Skeletal muscle tissue (tissue), 3 donors: ENCODE measurements at regions not wholly inside any gene's neighbourhood (a gene's known extent, or its start where the extent isn't known, plus 50 kb on each side); places are given as distances from the start of the nearest gene placed in this dataset.

Experiments
- H3K27ac ChIP-seq: one replicate; pipeline ENCODE4 v1.7.0; 2013; ENCODE audit warnings: mild to moderate bottlenecking, low read depth, low read length, inconsistent platforms
- H3K27me3 ChIP-seq, 3 donors: one replicate each; pipeline ENCODE4 v1.7.0; 2013; ENCODE audit warnings: low read length in 3 of 3; ENCODE audit not compliant: control insufficient read depth in 3 of 3, insufficient read depth in 3 of 3
- H3K36me3 ChIP-seq, 3 donors: one replicate each; pipeline ENCODE4 v1.7.0; 2013; ENCODE audit warnings: low read length in 3 of 3; ENCODE audit not compliant: control insufficient read depth in 3 of 3, insufficient read depth in 3 of 3
- H3K4me1 ChIP-seq, 3 donors: one replicate each; pipeline ENCODE4 v1.7.0; 2013; ENCODE audit warnings: low read length in 3 of 3, mild to moderate bottlenecking in 3 of 3; ENCODE audit not compliant: control insufficient read depth in 3 of 3, insufficient read depth in 3 of 3
- H3K4me3 ChIP-seq, 3 donors: one replicate each; pipeline ENCODE4 v1.7.0; 2013; ENCODE audit warnings: low read length in 3 of 3
- H3K9ac ChIP-seq, 3 donors: one replicate each; pipeline ENCODE4 v1.7.0; 2013; ENCODE audit warnings: low read length in 3 of 3, mild to moderate bottlenecking in 3 of 3, moderate library complexity in 2 of 3, low read depth in 1 of 3
- H3K9me3 ChIP-seq, 3 donors: one replicate each; pipeline ENCODE4 v1.7.0; 2013; ENCODE audit warnings: low read length in 3 of 3; ENCODE audit not compliant: control insufficient read depth in 3 of 3
- donor health status: Osteomylitis.

- no peak overlapping the region for H3K9ac ChIP-seq
- H3K4me1 ChIP-seq: no peaks in the 10 kb centered on the region
- no peak overlapping the region for H3K27ac ChIP-seq
- H3K36me3 ChIP-seq: no peaks in the 10 kb centered on the region
- H3K4me3 ChIP-seq: no peak overlapping the region
- no peaks in the 10 kb centered on the region for H3K27me3 ChIP-seq
- H3K9me3 ChIP-seq: no peaks in the 10 kb centered on the region
Measured at GRCh38 chr4:19743115-19743638, 508.5 kb upstream of the SLIT2 start.

GRCh38 chr4:19739101-19739651 is 512.5 kb upstream of the SLIT2 start:
- Histone ChIP-seq H3K9ac (no peak overlapping the region), H3K9me3 (no peaks in the 10 kb centered on the region), H3K27me3 (no peaks in the 10 kb centered on the region), H3K4me1 (no peaks in the 10 kb centered on the region), H3K4me3 (no peak overlapping the region), H3K36me3 (no peaks in the 10 kb centered on the region), H3K27ac (no peak overlapping the region)

GRCh38 chr4:19736968-19737756 is 514.5 kb upstream of the SLIT2 start:
- Histone ChIP-seq H3K36me3 (no peaks in the 10 kb centered on the region), H3K9me3 (no peaks in the 10 kb centered on the region), H3K4me3 (no peak overlapping the region), H3K27me3 (no peaks in the 10 kb centered on the region), H3K4me1 (no peaks in the 10 kb centered on the region), H3K9ac (no peak overlapping the region), H3K27ac (no peak overlapping the region)

DNA sequence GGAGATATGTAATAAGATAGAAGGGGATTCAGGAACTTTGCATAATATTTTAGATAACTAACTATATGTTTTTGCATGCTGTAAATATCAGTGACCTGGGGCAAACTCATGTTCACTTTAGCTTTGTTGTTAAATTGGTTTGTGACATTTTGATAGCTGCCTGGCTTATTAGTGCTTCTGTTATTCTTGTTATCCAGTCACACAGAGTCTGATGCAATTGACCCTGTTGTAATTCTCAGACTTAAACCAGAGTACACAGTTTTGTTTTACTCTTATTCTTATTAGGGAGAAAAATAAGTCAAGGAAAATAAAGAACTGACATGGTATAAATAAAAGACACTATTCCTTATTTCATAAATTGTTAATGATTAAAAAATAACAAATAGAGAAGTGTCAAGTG is 516.7 kb upstream of the SLIT2 start:
- H3K4me1 ChIP-seq: no peaks in the 10 kb centered on the region
- H3K9me3 ChIP-seq: no peaks in the 10 kb centered on the region
- no peak overlapping the region for H3K9ac ChIP-seq
- H3K36me3 ChIP-seq: no peaks in the 10 kb centered on the region
- no peak overlapping the region for H3K4me3 ChIP-seq
- H3K27ac ChIP-seq: no peak overlapping the region
- H3K27me3 ChIP-seq: no peaks in the 10 kb centered on the region

GRCh38 chr4:19729886-19730651 is 521.6 kb upstream of the SLIT2 start:
- H3K27ac ChIP-seq: no peak overlapping the region
- H3K9ac ChIP-seq: no peak overlapping the region
- H3K4me3 ChIP-seq: no peak overlapping the region
- no peaks in the 10 kb centered on the region for H3K9me3 ChIP-seq
- no peaks in the 10 kb centered on the region for H3K36me3 ChIP-seq
- no peaks in the 10 kb centered on the region for H3K4me1 ChIP-seq
- no peaks in the 10 kb centered on the region for H3K27me3 ChIP-seq

DNA sequence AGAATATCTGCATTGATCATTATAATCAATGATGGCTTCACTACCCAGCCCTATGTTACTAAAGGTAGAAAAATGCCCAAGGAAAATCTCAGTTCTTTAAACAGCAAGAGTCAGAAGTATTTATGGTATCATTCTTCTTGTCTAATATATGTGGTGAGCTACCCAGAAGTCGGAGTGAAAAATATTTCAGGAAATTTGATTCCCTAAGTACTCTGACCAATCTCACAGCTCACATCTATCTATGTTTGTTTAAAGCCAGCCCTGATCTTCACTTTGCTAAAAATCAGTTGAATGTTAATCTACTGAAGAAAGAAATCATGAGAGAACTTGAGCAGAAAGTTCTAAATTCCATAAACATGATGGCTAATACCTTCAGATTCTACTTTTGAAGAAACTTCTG is 522.9 kb upstream of the SLIT2 start:
- H3K4me3 ChIP-seq: no peak overlapping the region
- H3K27ac ChIP-seq: no peak overlapping the region
- no peaks in the 10 kb centered on the region for H3K27me3 ChIP-seq
- no peaks in the 10 kb centered on the region for H3K9me3 ChIP-seq
- no peaks in the 10 kb centered on the region for H3K36me3 ChIP-seq
- no peaks in the 10 kb centered on the region for H3K4me1 ChIP-seq
- no peak overlapping the region for H3K9ac ChIP-seq

GRCh38 chr4:19727141-19727540 is 524.6 kb upstream of the SLIT2 start:
- H3K36me3 ChIP-seq: no peaks in the 10 kb centered on the region
- no peaks in the 10 kb centered on the region for H3K27me3 ChIP-seq
- no peaks in the 10 kb centered on the region for H3K4me1 ChIP-seq
- no peak overlapping the region for H3K27ac ChIP-seq
- no peak overlapping the region for H3K4me3 ChIP-seq
- no peak overlapping the region for H3K9ac ChIP-seq
- no peaks in the 10 kb centered on the region for H3K9me3 ChIP-seq

- H3K4me1 ChIP-seq: no peaks in the 10 kb centered on the region
- no peaks in the 10 kb centered on the region for H3K9me3 ChIP-seq
- no peaks in the 10 kb centered on the region for H3K36me3 ChIP-seq
- H3K4me3 ChIP-seq: no peak overlapping the region
- no peaks in the 10 kb centered on the region for H3K27me3 ChIP-seq
- no peak overlapping the region for H3K27ac ChIP-seq
- H3K9ac ChIP-seq: no peak overlapping the region
Measured at GRCh38 chr4:19725130-19725529, 526.6 kb upstream of the SLIT2 start.

DNA sequence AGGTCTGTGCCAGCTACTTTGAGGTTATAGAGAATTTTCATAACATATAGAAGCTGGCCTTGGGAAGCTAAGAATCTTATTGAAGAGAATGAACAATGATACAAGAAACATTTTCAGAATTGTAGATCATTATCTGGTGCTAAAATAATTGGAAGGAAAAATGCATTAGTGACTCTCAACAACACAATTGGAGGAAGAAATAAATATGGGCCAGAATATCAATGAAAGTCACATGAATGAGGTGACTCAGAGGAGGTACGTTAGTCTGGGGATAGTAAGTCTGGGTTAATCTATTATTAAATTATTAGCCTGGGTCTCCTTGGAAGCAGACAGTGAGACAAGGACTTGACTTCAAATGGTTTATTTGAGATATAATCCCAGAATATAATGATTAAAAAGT is 529.3 kb upstream of the SLIT2 start:
- Histone ChIP-seq H3K4me1 (no peaks in the 10 kb centered on the region), H3K36me3 (no peaks in the 10 kb centered on the region), H3K27ac (no peak overlapping the region), H3K27me3 (no peaks in the 10 kb centered on the region), H3K9ac (no peak overlapping the region), H3K9me3 (no peaks in the 10 kb centered on the region), H3K4me3 (no peak overlapping the region)

GRCh38 chr4:19721587-19721986 is 530.1 kb upstream of the SLIT2 start:
- Histone ChIP-seq H3K27me3 (no peaks in the 10 kb centered on the region), H3K9me3 (no peaks in the 10 kb centered on the region), H3K4me1 (no peaks in the 10 kb centered on the region), H3K27ac (no peak overlapping the region), H3K36me3 (no peaks in the 10 kb centered on the region), H3K9ac (no peak overlapping the region), H3K4me3 (no peak overlapping the region)
